ENCODE measurements at regions not wholly inside any gene's neighbourhood (a gene's known extent, or its start where the extent isn't known, plus 50 kb on each side); places are given as distances from the start of the nearest gene placed in this dataset.

- no peak for DNase-seq
- CTCF ChIA-PET, result no interaction called here
- POLR2A ChIA-PET, result no interaction called here
Measured at GRCh38 chr5:113719549-113719948, 206.1 kb downstream of the YTHDC2 start.

GRCh38 chr5:113721171-113721570 lies 207.7 kb downstream of the YTHDC2 start:
- WGBS (ENCODE audit: insufficient coverage), result no CpG with 5 or more reads among the region's 2 CpGs
- H3K4me1 Mint-ChIP-seq, result no peaks in the 10 kb centered on the region
- no peaks in the 10 kb centered on the region for H3K27me3 ChIP-seq (replicated peaks in 1 of 4; ENCODE audit: control extremely low read depth in 1 of 4, control insufficient read depth in 3 of 4, insufficient read depth in 4 of 4, low read length in 3 of 4)
- H3K9me3 Mint-ChIP-seq (ENCODE audit: insufficient read depth), result peaks cover 13% of the 10 kb centered on the region
- ChIA-PET CTCF (no interaction called here), POLR2A (no interaction called here)
- H3K4me2 ChIP-seq (replicated peaks; ENCODE audit: low read depth, low read length, poor library complexity, severe bottlenecking), result no peak overlapping the region
- no peaks in the 10 kb centered on the region for H3K27me3 Mint-ChIP-seq
- no peak overlapping the region for H3K4me3 Mint-ChIP-seq
- H3K36me3 ChIP-seq (replicated peaks in 1 of 2; ENCODE audit: control extremely low read depth in 1 of 2, control insufficient read depth in 1 of 2, extremely low read depth in 1 of 2, insufficient read depth in 2 of 2, low read length in 1 of 2), result no peaks in the 10 kb centered on the region
- H3K27ac ChIP-seq (ENCODE audit: low read length in 2 of 2), result no peak overlapping the region
- no peaks in the 10 kb centered on the region for H3K4me1 ChIP-seq (ENCODE audit: control insufficient read depth in 2 of 2, insufficient read depth in 2 of 2, low read length in 2 of 2)
- intact Hi-C loops (cut with micrococcal nuclease), result no loop called here
- no peak overlapping the region for H2AFZ ChIP-seq (ENCODE audit: insufficient read depth, low read depth, low read length, poor library complexity, severe bottlenecking)
- H3K79me2 ChIP-seq (ENCODE audit: control insufficient read depth, insufficient read depth, low read length), result no peaks in the 10 kb centered on the region
- ATAC-seq (ENCODE audit: low read depth) (no peak), DNase-seq (no peak)
- TF ChIP-seq EZH2 (IDR thresholded peaks at IDR 0.05; ENCODE audit: borderline replicate concordance, insufficient read depth, low read depth, low read length, poor library complexity, severe bottlenecking), result no peak
- TF ChIP-seq CTCF (IDR thresholded peaks at IDR 0.05), result no peak
- H3K9ac ChIP-seq (ENCODE audit: low read length), result no peak overlapping the region
- H3K27ac Mint-ChIP-seq, result no peak overlapping the region
- peaks cover 0 to 3% (median 0%) of the 10 kb centered on the region in 3 donors for H3K9me3 ChIP-seq (ENCODE audit: control extremely low read depth in 1 of 3, control insufficient read depth in 2 of 3, insufficient read depth in 1 of 3, low read length in 2 of 3)
- H3K4me3 ChIP-seq (ENCODE audit: control extremely low read depth in 1 of 5, extremely low read depth in 1 of 5, insufficient read depth in 1 of 5, low read depth in 2 of 5, low read length in 4 of 5), result no peak overlapping the region
- no peaks in the 10 kb centered on the region for H4K20me1 ChIP-seq (ENCODE audit: control insufficient read depth, insufficient read depth, low read length, poor library complexity, severe bottlenecking)

More at GRCh38 chr5:113719549-113719948, 206.1 kb downstream of the YTHDC2 start:
- Histone ChIP-seq H2AFZ (ENCODE audit: insufficient read depth, low read depth, low read length, poor library complexity, severe bottlenecking) (no peak overlapping the region), H3K4me1 (ENCODE audit: control insufficient read depth in 2 of 2, insufficient read depth in 2 of 2, low read length in 2 of 2) (no peaks in the 10 kb centered on the region), H4K20me1 (ENCODE audit: control insufficient read depth, insufficient read depth, low read length, poor library complexity, severe bottlenecking) (no peaks in the 10 kb centered on the region), H3K27ac (ENCODE audit: low read length in 2 of 2) (no peak overlapping the region), H3K9me3 (ENCODE audit: control extremely low read depth in 1 of 3, control insufficient read depth in 2 of 3, insufficient read depth in 1 of 3, low read length in 2 of 3) (peaks cover 0 to 5% (median 3%) of the 10 kb centered on the region in 3 donors), H3K4me2 (replicated peaks; ENCODE audit: low read depth, low read length, poor library complexity, severe bottlenecking) (no peak overlapping the region), H3K4me3 (ENCODE audit: control extremely low read depth in 1 of 5, extremely low read depth in 1 of 5, insufficient read depth in 1 of 5, low read depth in 2 of 5, low read length in 4 of 5) (no peak overlapping the region), H3K79me2 (ENCODE audit: control insufficient read depth, insufficient read depth, low read length) (no peaks in the 10 kb centered on the region), H3K27me3 (replicated peaks in 1 of 4; ENCODE audit: control extremely low read depth in 1 of 4, control insufficient read depth in 3 of 4, insufficient read depth in 4 of 4, low read length in 3 of 4) (no peaks in the 10 kb centered on the region), H3K36me3 (replicated peaks in 1 of 2; ENCODE audit: control extremely low read depth in 1 of 2, control insufficient read depth in 1 of 2, extremely low read depth in 1 of 2, insufficient read depth in 2 of 2, low read length in 1 of 2) (no peaks in the 10 kb centered on the region), H3K9ac (ENCODE audit: low read length) (no peak overlapping the region)
- TF ChIP-seq EZH2 (IDR thresholded peaks at IDR 0.05; ENCODE audit: borderline replicate concordance, insufficient read depth, low read depth, low read length, poor library complexity, severe bottlenecking), result no peak
- H3K4me3 Mint-ChIP-seq, result no peak overlapping the region
- no peaks in the 10 kb centered on the region for H3K4me1 Mint-ChIP-seq
- ATAC-seq (ENCODE audit: low read depth), result no peak
- no peak overlapping the region for H3K27ac Mint-ChIP-seq
- WGBS (ENCODE audit: insufficient coverage), result no CpG with 5 or more reads among the region's 1 CpG
- peaks cover 18% of the 10 kb centered on the region for H3K9me3 Mint-ChIP-seq (ENCODE audit: insufficient read depth)
- H3K27me3 Mint-ChIP-seq, result no peaks in the 10 kb centered on the region
- intact Hi-C loops (cut with micrococcal nuclease), result no loop called here

Measured in B cell (primary cell).